ENCODE measurements at regions not wholly inside any gene's neighbourhood (a gene's known extent, or its start where the extent isn't known, plus 50 kb on each side); places are given as distances from the start of the nearest gene placed in this dataset.

DNA sequence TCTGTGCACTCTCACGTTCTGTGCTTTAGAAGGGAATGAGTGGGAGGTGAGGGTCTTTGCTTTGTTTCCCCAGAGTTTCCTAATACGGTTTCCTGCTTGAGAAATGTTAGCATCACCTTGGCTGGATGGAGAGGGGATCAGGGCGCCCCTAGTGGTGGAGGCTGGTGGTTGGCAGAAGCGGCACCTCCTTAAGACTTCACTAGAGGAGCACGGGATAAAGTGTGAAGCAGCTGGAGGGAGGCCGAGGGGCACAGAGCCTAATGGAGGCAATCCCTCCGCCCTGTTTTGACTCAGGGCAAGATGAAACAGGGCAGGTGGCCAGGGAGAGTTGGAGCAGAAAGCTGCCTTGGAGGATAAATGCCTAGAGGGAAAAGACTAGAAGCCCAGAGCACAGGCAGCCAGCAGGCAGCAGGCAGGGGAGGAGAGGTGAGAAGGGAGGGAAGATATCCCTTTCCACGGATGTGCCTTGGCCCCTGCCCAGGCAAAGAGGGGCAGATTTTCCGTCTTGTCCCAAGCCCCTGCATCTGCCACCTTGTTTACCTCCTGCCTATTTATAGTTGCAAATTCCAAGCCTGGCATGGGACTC is 56.0 kb upstream of the BTRC start:
- DNase-seq (ENCODE audit: low read depth in 2 of 2, low spot score in 1 of 2) = peak; percentile 37 to 53

DNA sequence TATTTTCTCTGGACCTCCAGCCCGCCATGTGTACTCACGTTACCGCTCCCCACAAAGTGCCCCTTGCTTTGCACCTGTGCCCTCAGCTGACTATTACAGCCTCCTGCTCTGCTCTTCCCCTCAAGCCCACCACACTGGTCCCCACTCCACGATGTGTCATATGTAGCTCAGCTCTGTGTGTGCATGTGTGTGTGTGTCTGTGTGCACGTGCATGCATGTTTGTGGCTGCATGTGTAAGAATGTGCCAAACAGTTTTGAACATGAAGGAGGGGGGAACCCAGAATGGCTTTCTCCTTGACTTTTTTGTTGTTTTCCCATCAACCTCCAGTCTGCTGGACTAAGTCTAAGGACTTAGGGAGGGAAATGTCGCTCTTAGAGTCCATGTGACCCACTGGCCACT is 54.8 kb upstream of the BTRC start:
- DNase-seq (ENCODE audit: low read depth in 2 of 2, low spot score in 1 of 2) = no peak

DNA sequence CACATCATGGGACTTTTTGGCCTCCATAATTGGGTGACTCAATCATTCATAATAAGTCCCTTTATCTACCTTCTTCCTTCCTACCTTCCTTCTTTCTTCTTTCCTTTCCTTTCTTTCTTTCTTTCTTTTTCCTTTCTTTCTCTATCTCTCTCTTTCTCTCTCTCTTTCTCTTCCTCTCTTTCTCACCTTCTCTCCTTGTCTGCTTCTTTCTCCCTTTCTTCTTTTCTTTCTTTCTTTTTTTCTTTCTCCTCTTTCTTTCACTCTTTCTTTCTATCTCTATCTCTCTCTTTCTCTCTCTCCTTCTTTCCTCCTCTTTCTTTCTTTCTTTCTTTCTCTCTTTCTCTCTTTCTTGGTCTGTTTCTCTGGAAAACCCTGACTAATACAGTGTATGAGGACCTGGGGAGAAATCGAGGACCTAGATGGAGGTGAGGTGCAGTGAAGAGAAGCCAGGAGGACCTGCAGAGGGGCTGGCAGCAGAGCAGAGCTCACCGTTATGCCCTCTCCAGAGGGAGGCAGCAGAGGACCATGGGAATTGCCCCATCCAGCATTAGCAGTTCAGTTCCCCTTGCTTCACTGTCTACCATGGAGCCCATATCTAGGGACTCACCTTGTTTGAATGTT is 52.7 kb upstream of the BTRC start:
- DNase-seq (ENCODE audit: low read depth in 2 of 2, low spot score in 1 of 2) = no peak

DNA sequence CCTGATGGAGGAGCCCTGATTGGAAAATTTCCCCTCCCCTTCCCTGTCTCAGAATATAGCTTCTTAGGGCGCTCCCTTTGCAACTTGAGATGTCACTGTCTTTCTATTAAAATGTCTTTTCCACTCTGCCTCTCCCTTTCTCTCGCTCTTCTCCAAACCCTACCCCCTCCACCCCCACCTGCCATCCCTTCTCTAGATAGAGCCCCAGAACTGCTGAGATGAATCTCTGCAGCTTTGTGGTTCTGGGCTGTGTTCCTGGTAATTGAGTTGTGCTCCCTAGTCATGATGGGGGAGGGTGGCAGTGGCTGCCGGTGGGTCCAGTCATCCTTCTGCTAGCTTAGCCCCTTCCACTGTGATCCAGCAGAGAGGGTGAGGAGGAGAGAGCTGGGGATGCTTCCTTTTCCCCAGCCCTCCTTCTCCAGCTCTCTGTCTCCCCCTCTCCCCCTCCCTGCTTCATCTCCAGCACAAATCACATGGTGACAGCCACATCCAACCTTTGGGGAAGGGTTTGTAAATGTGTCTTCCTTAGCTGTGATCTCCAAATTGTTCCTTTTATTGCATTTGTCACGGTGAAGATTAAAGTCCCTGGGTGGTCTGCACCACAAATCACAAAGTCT is 50.8 kb upstream of the BTRC start:
- DNase-seq (ENCODE audit: low read depth in 2 of 2, low spot score in 1 of 2) = no peak

Measured in stimulated activated CD8-positive, alpha-beta memory T cell treated with anti-CD3 and anti-CD28 coated beads, Interleukin-4, amount 100 ng/mL, for 4 hours (primary cell).